ENCODE measurements at regions not wholly inside any gene's neighbourhood (a gene's known extent, or its start where the extent isn't known, plus 50 kb on each side); places are given as distances from the start of the nearest gene placed in this dataset.
A peak's percentile ranks its signal among the peaks of the same experiment; 100 is the strongest.
"Not testable (repeated sequence)": the region's sequence is repeated elsewhere in the genome, so short reads cannot be mapped to it uniquely, and the experiment has no call there.

- TF ChIP-seq, protein P1, sequence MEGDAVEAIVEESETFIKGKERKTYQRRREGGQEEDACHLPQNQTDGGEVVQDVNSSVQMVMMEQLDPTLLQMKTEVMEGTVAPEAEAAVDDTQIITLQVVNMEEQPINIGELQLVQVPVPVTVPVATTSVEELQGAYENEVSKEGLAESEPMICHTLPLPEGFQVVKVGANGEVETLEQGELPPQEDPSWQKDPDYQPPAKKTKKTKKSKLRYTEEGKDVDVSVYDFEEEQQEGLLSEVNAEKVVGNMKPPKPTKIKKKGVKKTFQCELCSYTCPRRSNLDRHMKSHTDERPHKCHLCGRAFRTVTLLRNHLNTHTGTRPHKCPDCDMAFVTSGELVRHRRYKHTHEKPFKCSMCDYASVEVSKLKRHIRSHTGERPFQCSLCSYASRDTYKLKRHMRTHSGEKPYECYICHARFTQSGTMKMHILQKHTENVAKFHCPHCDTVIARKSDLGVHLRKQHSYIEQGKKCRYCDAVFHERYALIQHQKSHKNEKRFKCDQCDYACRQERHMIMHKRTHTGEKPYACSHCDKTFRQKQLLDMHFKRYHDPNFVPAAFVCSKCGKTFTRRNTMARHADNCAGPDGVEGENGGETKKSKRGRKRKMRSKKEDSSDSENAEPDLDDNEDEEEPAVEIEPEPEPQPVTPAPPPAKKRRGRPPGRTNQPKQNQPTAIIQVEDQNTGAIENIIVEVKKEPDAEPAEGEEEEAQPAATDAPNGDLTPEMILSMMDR (IDR thresholded peaks at IDR 0.05; ENCODE audit: low read depth, low read length) = no peak
- H3K4me3 ChIP-seq (replicated peaks in 1 of 2; ENCODE audit: low read depth in 2 of 2, low read length in 2 of 2) = no peak overlapping the region
- no peak for DNase-seq (ENCODE audit: low read depth in 2 of 2)
Measured at GRCh38 chr17:13883659-13884058, 185.6 kb upstream of the COX10 start.

DNA sequence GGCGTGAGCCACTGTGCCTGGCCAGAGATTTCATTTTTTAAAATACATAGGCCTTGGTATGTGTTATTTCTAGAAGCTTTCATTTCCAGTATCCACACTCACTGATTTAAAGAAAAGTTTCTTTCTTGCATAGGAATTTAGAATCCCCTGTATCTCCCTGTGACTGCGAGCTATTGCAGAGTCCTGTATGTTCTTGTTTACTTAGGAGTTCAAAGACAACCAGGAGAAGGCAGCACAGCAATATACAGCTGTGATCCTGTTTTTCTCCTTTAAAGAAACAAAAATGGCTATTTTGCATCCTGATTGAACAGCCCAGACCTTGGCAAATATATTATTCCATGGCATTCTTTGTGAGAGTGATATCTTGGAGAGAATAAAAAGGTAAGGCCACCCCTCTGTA lies 185.0 kb upstream of the COX10 start:
- TF ChIP-seq, protein P1 (IDR thresholded peaks at IDR 0.05; ENCODE audit: low read depth, low read length) = no peak
- H3K4me3 ChIP-seq (replicated peaks in 1 of 2; ENCODE audit: low read depth in 2 of 2, low read length in 2 of 2) = no peak overlapping the region

DNA sequence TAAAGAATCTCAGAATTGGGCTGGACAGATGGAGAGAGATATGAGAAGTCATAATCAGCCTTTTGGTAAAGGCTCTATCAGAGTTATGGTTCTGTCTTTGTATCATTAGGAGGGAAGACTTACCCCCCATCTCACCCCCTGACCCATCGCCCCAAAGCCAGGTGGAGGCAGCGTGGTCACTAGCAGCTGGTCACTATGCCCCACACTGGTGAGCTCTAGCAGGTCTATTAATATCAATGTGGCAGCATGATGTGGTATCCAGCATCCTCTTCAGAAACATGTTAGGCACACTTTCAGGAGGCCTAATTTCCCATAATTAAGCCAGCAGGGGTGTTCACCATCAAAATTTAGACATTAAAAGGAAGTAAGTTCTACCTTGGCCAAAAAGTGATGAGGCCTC lies 183.8 kb upstream of the COX10 start:
- no peak for DNase-seq (ENCODE audit: low read depth in 2 of 2)
- TF ChIP-seq, protein P1 (IDR thresholded peaks at IDR 0.05; ENCODE audit: low read depth, low read length) = no peak
- no peak overlapping the region for H3K4me3 ChIP-seq (replicated peaks in 1 of 2; ENCODE audit: low read depth in 2 of 2, low read length in 2 of 2)

More for the DNA sequence above, 185.0 kb upstream of the COX10 start:
- DNase-seq (ENCODE audit: low read depth in 2 of 2) = no peak

- TF ChIP-seq, protein P1 (IDR thresholded peaks at IDR 0.05; ENCODE audit: low read depth, low read length) = no peak
- no peak overlapping the region for H3K4me3 ChIP-seq (replicated peaks in 1 of 2; ENCODE audit: low read depth in 2 of 2, low read length in 2 of 2)
- peak in 1 of 2 donors; percentile 1 for DNase-seq (ENCODE audit: low read depth in 2 of 2)
Measured at GRCh38 chr17:13885953-13886889, 183.1 kb upstream of the COX10 start.

GRCh38 chr17:13888056-13888609 lies 181.2 kb upstream of the COX10 start:
- no peak overlapping the region for H3K4me3 ChIP-seq (replicated peaks in 1 of 2; ENCODE audit: low read depth in 2 of 2, low read length in 2 of 2)
- peak in 1 of 2 donors; percentile 45 for DNase-seq (ENCODE audit: low read depth in 2 of 2)
- TF ChIP-seq, protein P1 (IDR thresholded peaks at IDR 0.05; ENCODE audit: low read depth, low read length) = no peak

- H3K4me3 ChIP-seq (replicated peaks in 1 of 2; ENCODE audit: low read depth in 2 of 2, low read length in 2 of 2); DNase-seq (ENCODE audit: low read depth in 2 of 2): not testable (repeated sequence)
Measured at GRCh38 chr17:13908971-13909370, 160.3 kb upstream of the COX10 start.

DNA sequence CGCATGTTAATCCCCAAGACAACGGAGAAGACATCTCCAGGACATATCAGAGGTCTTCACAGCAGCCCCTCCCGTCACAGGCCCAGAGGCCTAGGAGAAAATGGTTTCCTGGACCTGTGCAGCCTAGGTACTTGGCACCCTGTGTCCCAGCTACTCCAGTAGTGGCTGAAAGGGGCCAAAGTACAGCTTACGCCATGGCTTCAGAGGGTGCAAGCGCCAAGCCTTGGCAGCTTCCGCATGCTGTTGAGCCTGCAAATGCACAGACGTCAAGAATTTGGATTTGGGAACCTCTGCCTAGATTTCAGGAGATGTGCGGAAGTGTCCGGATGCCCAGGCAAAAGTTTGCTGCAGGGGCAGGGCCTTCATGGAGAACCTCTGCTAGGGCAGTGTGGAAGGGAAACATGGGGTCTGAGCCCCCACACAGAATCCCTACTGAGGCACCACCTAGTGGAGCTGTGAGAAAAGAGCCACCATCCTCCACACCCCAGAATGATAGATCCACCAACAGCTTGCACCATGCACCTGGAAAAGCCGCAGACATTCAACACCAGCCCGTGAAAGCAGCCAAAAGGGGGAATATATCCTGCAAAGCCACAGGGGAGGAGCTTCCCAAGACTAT lies 159.3 kb upstream of the COX10 start:
- H3K4me3 ChIP-seq (replicated peaks in 1 of 2; ENCODE audit: low read depth in 2 of 2, low read length in 2 of 2) = no peak overlapping the region
- no peak for DNase-seq (ENCODE audit: low read depth in 2 of 2)
- TF ChIP-seq, protein P1 (IDR thresholded peaks at IDR 0.05; ENCODE audit: low read depth, low read length) = no peak

Data from cardiac fibroblast (primary cell).